Vagina (tissue), 2 donors: ENCODE measurements at regions not wholly inside any gene's neighbourhood (a gene's known extent, or its start where the extent isn't known, plus 50 kb on each side); places are given as distances from the start of the nearest gene placed in this dataset.

Experiments
- DNase-seq, 2 donors: peaks; one replicate each; pipeline ENCODE4 v3.0.0-alpha.2; 2017; ENCODE audit errors: extremely low spot score in 2 of 2
- H3K27ac ChIP-seq: fragments of 200-600 bp; sonication (generic); one replicate; pipeline ENCODE4 v1.5.1; 2019
- H3K27me3 ChIP-seq: fragments of 200-600 bp; sonication (generic); one replicate; pipeline ENCODE4 v1.5.1; 2019
- H3K36me3 ChIP-seq, 2 donors: fragments of 200-600 bp; sonication (generic); one replicate each; pipeline ENCODE4 v1.5.1; 2017 to 2019
- H3K4me1 ChIP-seq: fragments of 200-600 bp; sonication (generic); one replicate; pipeline ENCODE4 v1.5.1; 2019
- H3K4me3 ChIP-seq, 2 donors: fragments of 200-600 bp; sonication (generic); 1 replicate in 1 of 2; 2 replicates in 1 of 2; pipeline ENCODE4 v1.5.1; 2016 to 2019
- H3K9me3 ChIP-seq: fragments of 200-600 bp; sonication (generic); one replicate; pipeline ENCODE4 v1.5.1; 2019
- CTCF ChIP-seq, 3 experiments: fragments of 450-650 bp in 2 of 3; fragments of 200-600 bp in 1 of 3; sonication (generic) in 1 of 3; IDR thresholded peaks; one replicate each; pipeline ENCODE4 v1.5.1; 2017 to 2019; ENCODE audit warnings: antibody characterized with exemption in 3 of 3, mild to moderate bottlenecking in 2 of 3, moderate library complexity in 2 of 3
- POLR2A ChIP-seq, 2 donors: fragments of 450-650 bp; IDR thresholded peaks; one replicate each; pipeline ENCODE4 v1.6.1; 2017; ENCODE audit warnings: antibody characterized with exemption in 2 of 2, mild to moderate bottlenecking in 2 of 2, moderate library complexity in 2 of 2
- POLR2AphosphoS5 ChIP-seq, 2 donors: sonication (generic); formaldehyde crosslinking; IDR thresholded peaks; one replicate each; pipeline ENCODE4 v1.9.0; 2017; ENCODE audit warnings: antibody characterized with exemption in 2 of 2, mild to moderate bottlenecking in 2 of 2, low read depth in 1 of 2; ENCODE audit not compliant: insufficient read depth in 1 of 2
- intact Hi-C: fragments of 100-400 bp; cut with DNase I; formaldehyde crosslinking; loops from one replicate; pipeline ENCODE4 v1.15.1; 2023

GRCh38 chr6:153645326-153645725 is 393.7 kb upstream of the OPRM1 start:
- intact Hi-C loops, result no loop called here
- no peak overlapping the region for H3K4me3 ChIP-seq

GRCh38 chr6:153644000-153644399 is 395.0 kb upstream of the OPRM1 start:
- TF ChIP-seq POLR2AphosphoS5 (IDR thresholded peaks at IDR 0.05; ENCODE audit: insufficient read depth in 1 of 2, low read depth in 1 of 2), result no peak
- no peak for TF ChIP-seq POLR2A (IDR thresholded peaks at IDR 0.05)
- TF ChIP-seq CTCF (IDR thresholded peaks at IDR 0.05), result no peak
- Histone ChIP-seq H3K9me3 (no peaks in the 10 kb centered on the region), H3K4me1 (no peaks in the 10 kb centered on the region), H3K4me3 (no peak overlapping the region), H3K36me3 (no peaks in the 10 kb centered on the region), H3K27me3 (no peaks in the 10 kb centered on the region), H3K27ac (no peak overlapping the region)
- DNase-seq, result no peak
- intact Hi-C loops, result no loop called here

More at GRCh38 chr6:153645326-153645725, 393.7 kb upstream of the OPRM1 start:
- Histone ChIP-seq H3K9me3 (no peaks in the 10 kb centered on the region), H3K27me3 (no peaks in the 10 kb centered on the region), H3K27ac (no peak overlapping the region), H3K36me3 (no peaks in the 10 kb centered on the region), H3K4me1 (no peaks in the 10 kb centered on the region)
- TF ChIP-seq POLR2AphosphoS5 (IDR thresholded peaks at IDR 0.05; ENCODE audit: insufficient read depth in 1 of 2, low read depth in 1 of 2) (no peak), POLR2A (IDR thresholded peaks at IDR 0.05) (no peak), CTCF (IDR thresholded peaks at IDR 0.05) (no peak)
- DNase-seq, result no peak

DNA sequence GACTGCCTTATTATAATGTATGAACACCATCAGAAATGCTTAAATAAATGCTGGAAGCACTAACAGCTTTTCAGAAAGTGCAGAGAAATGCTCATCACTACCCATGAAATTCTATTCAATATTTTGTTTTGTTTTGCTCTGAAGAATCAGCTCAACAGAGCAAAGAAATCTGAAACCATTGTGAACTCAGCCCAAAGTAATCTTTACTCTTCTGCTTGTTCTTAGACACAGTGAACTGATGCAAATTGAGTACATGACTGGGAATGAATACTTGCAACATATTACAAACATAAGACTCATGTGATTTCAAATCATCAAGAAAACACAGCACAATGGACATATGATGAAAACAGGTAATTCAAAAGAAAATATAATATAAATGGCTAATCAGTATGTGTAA is 404.6 kb upstream of the OPRM1 start:
- no peaks in the 10 kb centered on the region for H3K9me3 ChIP-seq
- H3K36me3 ChIP-seq, result no peaks in the 10 kb centered on the region
- no peak overlapping the region for H3K27ac ChIP-seq
- no peak for DNase-seq
- TF ChIP-seq POLR2AphosphoS5 (IDR thresholded peaks at IDR 0.05; ENCODE audit: insufficient read depth in 1 of 2, low read depth in 1 of 2) (no peak), POLR2A (IDR thresholded peaks at IDR 0.05) (no peak), CTCF (IDR thresholded peaks at IDR 0.05) (no peak)
- H3K4me1 ChIP-seq, result no peaks in the 10 kb centered on the region
- H3K4me3 ChIP-seq, result no peak overlapping the region
- intact Hi-C loops, result no loop called here
- H3K27me3 ChIP-seq, result no peaks in the 10 kb centered on the region

DNA sequence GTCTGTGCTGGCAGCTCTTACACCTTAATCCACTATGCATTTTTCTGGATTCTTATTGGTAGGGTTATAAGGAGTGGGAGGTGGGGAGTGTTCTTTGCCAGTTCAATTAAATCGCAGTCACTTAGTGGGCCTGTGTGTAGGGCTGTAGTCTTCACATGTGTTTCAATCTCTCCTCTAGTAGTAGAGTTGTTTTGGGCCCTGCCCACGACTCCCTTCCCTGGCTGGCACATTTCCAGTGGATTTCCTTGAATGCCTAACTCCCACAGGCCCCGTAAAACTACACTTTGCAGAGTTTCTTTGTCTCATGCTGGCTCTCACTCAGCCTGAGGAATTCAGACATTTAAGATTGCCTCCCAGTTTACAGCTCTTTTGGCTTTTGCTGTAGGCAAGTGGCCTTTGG is 414.0 kb upstream of the OPRM1 start:
- no peak for TF ChIP-seq CTCF (IDR thresholded peaks at IDR 0.05)
- Histone ChIP-seq H3K4me3 (no peak overlapping the region), H3K9me3 (no peaks in the 10 kb centered on the region), H3K27ac (no peak overlapping the region), H3K4me1 (no peaks in the 10 kb centered on the region), H3K36me3 (no peaks in the 10 kb centered on the region), H3K27me3 (no peaks in the 10 kb centered on the region)
- DNase-seq, result no peak
- intact Hi-C loops, result no loop called here

DNA sequence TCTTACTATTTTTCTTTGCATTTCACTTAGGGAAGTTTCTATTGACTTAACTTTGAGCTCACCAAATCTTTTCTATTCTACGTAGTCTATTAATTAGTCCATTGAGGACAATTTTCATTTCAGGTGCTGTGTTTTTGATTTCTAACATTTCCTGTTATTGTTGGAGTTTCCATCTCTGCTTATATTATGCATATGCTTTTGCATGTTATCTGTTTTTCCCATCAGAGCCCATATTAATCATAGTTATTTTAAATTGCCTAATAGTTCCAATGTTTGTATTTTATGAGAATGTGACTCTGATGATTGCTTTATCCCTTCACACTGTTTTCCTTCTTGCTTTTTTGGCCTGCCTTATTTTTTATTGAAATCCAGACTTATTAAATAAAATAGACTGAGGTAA is 414.5 kb upstream of the OPRM1 start:
- Histone ChIP-seq H3K27me3 (no peaks in the 10 kb centered on the region), H3K27ac (no peak overlapping the region), H3K9me3 (no peaks in the 10 kb centered on the region), H3K4me1 (no peaks in the 10 kb centered on the region), H3K36me3 (no peaks in the 10 kb centered on the region), H3K4me3 (no peak overlapping the region)
- DNase-seq, result no peak
- intact Hi-C loops, result no loop called here
- TF ChIP-seq POLR2A (IDR thresholded peaks at IDR 0.05), result no peak
- TF ChIP-seq POLR2AphosphoS5 (IDR thresholded peaks at IDR 0.05; ENCODE audit: insufficient read depth in 1 of 2, low read depth in 1 of 2), result no peak
- no peak for TF ChIP-seq CTCF (IDR thresholded peaks at IDR 0.05)
